ENCODE measurements at regions not wholly inside any gene's neighbourhood (a gene's known extent, or its start where the extent isn't known, plus 50 kb on each side); places are given as distances from the start of the nearest gene placed in this dataset.
"Not testable (repeated sequence)": the region's sequence is repeated elsewhere in the genome, so short reads cannot be mapped to it uniquely, and the experiment has no call there.

DNA sequence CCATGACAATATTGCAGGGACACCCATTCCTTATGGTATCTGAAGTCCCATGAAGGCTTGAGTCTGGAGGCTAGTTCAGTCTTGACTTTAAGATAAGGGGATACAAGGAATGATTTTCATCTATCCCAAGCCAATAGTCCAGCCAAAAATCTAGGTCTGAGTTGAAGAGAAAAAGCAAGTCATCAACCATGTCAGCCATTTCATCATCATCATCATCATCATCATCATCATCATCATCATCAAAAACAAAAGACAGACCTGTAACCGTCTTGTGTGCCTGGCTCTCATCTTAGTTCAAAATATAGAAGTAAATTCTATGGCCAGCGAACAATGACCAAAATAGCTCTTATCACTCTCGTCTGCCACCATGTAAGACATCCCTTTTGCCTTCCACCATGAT, 59.5 kb upstream of the FAM90A26 start:
- DNase-seq (ENCODE audit: low spot score) = not testable (repeated sequence)

DNA sequence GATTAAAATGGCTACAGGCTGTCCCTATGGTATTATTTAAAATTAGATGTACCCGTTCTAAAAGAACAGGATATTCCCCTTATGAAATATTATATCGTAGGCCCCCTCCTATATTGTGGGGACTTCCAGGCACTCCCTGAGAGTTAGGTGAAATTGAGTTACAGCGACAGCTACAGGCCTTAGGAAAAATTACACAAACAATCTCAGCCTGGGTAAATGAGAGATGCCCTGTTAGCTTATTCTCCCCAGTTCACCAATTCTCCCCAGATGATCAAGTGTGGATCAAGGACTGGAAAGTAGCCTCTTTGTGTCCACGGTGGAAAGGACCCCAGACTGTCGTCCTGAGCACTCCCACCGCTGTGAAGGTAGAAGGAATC, 67.1 kb upstream of the FAM90A26 start:
- DNase-seq (ENCODE audit: low spot score) = not testable (repeated sequence)

DNA sequence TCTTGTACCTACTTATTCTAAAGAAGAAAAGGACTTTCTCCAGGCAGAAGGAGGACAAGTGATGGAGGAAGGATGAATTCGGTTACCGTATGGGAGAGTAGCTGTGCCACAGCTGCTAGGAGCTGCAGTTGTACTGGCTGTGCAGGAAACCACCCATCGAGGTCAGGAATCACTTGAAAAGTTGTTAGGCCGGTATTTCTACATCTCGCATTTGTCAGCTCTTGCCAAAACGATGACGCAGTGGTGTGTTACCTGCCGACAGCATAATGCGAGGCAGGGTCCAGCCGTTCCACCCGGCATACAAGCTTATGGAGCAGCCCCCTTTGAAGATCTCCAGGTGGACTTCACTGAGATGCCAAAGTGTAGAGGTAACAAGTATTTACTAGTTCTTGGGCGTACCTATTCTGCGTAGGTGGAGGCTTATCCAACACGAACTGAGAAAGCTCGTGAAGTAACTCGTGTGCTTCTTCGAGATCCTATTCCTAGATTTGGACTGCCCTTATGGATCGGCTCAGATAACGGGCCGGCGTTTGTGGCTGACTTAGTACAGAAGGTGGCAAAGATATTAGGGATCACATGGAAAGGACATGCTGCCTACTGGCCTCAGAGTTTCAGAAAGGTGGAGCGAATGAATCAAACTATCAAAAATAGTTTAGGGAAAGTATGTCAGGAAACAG, 67.6 kb upstream of the FAM90A26 start:
- not testable (repeated sequence) for DNase-seq (ENCODE audit: low spot score)

DNA sequence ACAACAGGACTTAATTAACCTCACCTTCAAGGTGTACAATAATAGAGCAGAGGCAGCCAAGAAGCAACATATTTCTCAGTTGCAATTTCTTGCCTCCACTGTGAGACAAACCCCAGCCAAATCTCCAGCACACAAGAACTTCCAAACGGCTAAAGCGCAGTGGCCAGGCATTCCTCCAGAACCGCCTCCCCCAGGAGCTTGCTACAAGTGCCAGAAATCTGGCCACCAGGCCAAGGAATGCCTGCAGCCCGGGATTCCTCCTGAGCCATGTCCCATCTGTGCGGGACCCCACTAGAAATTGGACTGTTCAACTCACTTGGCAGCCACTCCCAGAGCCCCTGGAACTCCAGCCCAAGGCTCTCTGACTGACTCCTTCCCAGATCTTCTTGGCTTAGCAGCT, 73.9 kb upstream of the FAM90A26 start:
- DNase-seq (ENCODE audit: low spot score) = not testable (repeated sequence)

DNA sequence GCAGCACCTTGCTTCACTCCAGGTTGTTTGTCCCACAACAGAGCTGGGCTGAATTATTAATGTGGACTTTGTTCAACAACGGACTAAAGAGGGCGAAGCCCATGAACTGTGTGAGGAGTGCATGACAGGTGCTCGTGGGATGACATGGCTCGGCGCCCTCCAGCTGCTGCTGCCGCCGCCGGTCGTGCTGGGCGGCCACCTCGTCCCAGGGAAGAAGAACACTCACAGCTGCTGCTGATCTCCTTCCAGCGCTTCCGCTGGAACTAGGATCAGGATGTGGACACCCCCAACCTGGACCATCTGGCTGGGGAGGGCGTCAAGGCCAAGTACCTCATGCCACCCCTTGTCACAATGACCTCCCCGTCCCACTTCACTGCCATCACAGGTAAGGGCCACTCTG, 91.4 kb upstream of the FAM90A26 start:
- DNase-seq (ENCODE audit: low spot score) = not testable (repeated sequence)

DNA sequence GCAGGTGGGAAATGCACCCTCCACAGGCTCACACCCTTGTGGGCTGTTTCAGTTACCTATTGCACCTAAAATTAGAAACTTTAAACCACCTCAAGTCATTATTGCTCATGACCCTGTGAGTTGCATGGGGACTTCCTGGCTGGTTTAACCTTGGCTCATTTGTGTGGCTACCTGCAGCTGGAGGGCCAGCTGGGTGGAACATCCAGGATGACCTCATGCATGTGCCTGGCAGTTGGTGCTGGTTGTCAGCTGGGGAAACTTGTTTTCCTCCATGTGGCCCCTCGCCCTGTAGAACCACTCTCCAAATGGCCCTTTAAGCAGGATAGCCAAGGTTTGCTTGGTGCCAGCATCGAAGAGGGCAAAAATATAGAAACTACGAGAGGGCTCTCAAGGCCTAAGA, 93.2 kb upstream of the FAM90A26 start:
- DNase-seq (ENCODE audit: low spot score) = not testable (repeated sequence)

DNA sequence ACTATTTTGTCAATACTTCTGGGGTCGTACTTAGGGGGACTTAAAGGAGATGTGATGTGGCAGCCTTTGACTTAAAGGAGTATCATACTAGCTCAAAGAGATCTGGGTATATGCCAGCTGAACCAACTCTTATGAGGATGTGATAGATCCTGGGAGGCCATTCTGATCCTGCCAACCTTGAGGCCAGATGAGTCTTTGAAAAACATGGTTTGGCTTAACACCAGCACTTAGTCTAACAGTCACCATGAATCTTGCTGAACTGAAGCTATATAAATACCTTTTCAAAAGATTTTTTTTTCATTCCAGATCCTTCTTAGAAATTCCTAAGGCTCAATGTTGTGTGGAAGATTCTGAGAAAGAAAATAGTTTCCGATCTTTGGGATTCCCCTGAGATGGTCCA, 93.7 kb upstream of the FAM90A26 start:
- DNase-seq (ENCODE audit: low spot score) = not testable (repeated sequence)

DNA sequence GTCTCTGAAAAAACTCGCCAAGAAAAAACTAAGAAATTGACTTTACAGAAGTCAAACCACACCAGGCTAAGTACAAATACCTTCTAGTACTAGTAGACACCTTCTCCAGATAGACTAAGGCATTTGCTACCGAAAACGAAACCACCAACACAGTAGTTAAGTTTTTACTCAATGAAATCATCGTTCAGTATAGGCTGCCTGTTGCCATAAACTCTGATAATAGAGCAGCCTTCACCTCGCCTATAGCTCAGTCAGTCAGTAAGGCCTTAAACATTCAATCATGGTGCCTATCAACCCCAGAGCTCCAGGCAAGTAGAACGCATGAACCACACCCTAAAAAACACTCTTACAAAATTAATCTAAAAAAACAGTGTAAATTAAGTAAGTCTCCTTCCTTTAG, 96.8 kb upstream of the FAM90A26 start:
- DNase-seq (ENCODE audit: low spot score) = not testable (repeated sequence)

DNA sequence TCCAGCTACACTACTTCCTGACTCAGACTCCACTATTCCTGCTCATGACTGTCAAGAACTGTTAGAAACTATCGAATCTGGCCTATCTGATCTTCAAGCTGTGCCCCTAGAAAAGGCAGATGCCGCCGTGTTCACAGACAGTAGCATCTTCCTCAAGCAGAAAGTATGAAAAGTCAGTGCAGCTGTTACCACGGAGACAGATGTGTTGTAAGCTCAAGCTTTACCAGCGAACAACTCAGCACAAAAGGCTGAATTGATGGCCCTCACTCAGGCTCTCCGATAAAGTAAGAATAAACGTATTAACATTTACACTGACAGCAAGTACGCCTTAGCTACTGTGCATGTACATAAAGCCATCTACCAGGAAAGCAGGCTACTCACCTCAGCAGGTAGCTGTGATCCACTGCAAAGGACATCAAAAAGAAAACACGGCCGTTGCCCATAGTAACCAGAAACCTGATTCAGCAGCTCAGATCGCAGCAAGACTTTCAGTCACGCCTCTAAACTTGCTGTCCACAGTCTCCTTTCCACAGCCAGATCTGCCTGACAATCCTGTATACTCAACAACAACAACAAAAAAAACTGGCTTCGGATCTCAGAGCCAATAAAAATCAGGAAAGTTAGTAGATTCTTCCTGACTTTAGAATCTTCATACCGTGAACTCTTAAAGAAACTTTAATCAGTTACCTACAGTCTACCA, 97.5 kb upstream of the FAM90A26 start:
- DNase-seq (ENCODE audit: low spot score) = not testable (repeated sequence)

DNA sequence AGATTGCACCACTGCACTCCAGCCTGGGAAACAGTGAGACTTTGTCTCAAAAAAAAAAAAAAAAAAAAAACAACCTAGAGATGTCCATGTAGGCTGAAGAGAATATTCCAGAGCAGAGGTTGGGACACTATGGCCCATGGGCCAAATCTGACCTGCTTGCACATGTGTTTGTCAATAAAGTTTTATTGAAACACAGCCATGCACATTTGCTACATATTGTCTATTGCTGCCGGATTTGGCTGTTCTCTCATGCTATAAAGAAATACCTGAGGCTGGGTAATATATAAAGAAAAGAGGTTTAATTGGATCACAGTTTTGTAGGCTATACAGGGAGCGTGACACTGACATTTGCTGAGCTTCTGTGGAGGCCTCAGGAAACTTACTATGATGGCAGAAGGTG, 102.3 kb upstream of the FAM90A26 start:
- not testable (repeated sequence) for DNase-seq (ENCODE audit: low spot score)

DNA sequence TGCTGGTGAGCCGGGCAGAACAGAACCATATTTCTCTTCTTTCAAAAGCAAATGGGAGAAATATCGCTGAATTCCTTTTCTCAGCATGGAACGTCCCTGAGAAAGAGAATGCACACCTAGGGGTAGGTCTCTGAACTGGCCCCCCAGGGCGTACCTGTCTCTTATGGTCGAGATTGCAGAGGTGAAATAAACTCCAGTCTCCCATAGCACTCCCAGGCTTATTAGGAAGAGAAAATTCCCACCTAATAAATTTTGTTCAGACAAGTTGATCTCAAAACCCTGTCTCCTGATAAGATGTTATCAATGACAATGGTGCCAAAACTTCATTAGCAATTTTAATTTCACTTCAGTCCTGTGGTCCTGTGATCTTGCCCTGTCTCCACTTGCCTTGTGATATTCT, 106.6 kb upstream of the FAM90A26 start:
- DNase-seq (ENCODE audit: low spot score) = not testable (repeated sequence)

DNA sequence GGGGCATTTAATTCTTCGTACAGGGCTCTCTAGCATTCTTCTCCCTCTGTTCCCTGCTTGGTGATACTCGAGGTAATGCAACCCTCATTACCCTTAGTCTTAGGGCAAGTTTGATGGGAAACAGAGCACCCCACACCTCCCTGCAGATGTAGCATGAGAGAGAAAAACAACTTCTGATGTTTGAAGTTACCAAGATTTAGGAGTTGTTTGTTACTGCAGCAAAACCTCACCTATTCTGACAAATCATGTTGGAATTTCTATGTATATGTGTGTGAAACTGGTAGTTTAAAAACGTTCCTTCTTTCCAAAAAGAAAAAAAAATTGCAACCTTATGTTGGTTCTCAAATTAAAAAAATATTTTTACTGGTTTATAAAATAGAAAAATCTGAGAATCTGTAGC, 145.3 kb upstream of the FAM90A26 start:
- DNase-seq (ENCODE audit: low spot score) = not testable (repeated sequence)

DNA sequence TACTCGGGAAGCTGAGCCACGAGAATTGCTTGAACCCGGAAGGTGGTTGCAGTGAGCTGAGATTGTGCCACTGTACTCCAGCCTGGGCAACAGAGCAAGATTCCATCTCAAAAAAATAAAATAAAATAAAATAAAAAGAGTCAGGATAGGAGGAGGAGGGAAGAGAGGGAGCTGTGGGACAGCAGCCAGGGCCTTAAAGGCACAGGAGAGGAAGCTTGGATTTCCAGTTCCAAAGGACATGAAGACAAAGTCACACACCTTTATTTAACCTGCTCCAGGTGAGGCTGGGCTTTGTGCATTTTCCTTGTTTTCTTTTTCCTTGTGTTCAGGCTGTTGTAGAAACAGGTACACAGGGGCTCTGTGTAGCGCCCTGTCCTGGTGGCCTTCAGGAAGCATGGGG, 138.2 kb upstream of the HMX1 start:
- DNase-seq (ENCODE audit: low spot score) = not testable (repeated sequence)

DNA sequence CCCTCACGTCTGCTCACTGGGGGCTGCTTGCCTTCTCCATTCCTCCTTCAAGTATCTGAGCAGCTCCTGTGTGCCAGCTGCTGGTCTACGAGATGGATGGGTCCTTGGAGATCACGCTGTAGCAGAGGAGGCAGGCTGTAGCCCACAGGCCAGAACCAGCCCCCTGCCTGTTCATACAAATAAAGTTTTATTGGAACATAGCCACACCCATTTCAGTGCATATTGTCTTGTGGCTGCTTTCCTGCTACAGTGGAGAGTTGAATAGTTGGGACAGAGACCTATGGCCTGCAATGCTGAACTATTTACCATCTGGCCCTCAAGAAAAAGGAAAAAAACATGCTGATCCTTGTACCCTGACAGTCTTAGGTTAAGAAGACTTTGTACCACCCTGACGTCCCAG, 136.8 kb upstream of the HMX1 start:
- DNase-seq (ENCODE audit: low spot score) = not testable (repeated sequence)

DNA sequence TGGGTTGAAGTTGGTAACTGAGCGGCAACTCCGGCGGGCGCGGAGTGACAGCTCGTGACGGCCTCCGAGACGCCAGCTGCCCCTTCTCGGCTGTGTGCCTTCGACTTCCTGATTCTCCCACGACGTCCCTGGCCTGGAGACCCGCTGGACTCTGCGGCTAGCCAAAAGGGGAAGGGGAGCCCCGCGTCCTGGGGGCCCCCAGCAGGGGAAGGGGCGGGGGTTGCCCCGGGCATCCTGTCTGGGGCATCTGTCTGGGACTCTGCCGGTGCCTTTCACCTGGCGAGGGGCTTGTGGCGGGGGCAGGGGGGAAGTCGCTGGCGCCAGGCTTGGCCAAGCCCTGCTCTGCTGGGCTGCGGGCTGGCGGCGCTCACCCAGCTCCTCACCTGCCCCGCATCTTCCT, 129.5 kb upstream of the HMX1 start:
- not testable (repeated sequence) for DNase-seq (ENCODE audit: low spot score)

DNA sequence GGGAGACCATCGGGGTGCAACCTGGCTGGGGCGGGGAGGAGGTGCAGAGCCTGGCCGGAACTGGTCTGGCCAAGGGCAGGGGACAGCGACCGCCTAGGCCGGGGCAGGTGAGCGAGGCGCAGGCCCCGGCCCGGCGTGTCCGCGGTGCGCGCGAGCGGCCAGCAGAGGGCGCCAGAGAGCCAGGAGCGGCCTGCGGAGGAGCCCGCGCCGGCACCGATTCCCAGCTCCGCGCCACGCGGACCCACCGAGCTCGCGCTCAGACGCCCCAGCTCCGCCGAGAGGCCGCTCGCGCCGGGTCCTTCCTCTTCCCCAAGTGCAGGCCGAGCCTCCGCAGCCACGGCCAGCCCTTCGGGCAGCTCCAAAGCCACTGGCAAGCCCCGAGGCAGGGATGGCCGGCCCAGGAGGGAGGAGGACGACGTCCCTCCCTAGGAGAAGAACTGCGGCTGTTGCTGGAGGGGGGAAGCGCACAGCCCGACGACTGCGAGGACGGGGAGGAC, 128.9 kb upstream of the HMX1 start:
- peak; percentile 5 for DNase-seq (ENCODE audit: low spot score)

DNA sequence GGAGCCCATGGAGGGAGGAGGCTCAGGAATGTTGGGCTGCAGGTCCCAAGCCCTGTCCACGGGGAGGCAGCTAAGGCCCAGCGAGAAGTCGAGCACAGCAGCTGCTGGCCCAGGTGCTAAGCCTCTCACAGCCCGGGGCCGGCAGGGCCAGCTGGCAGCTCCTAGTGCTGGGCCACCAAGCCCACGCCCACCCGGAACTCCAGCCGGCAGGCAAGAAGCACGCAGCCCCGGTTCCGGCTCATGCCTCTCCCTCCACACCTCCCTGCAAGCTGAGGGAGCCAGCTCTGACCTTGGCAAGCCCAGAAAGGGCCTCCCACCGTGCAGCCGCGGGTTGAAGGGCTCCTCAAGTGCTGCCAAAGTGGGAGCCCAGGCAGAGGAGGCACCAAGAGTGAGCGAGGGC, 121.3 kb upstream of the HMX1 start:
- DNase-seq (ENCODE audit: low spot score) = not testable (repeated sequence)

DNA sequence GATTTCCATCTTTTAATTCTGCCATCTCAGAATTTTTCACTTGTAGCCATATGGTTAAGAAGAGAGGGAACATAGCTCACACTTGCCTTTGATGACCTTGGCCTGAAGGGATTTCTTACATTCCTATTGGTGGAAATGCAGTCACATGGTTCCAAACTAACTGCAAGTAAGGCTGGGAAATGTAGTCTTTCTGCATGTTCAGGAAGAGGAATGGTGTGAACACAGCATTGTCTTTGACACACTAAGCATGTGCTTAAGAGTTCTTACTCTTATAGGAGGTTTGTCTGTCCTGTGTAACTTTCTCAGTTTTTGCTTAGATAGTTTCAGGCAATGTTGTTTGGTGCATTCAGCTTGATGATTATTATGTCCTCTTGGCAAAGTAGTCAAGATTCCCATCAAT, 119.8 kb upstream of the HMX1 start:
- not testable (repeated sequence) for DNase-seq (ENCODE audit: low spot score)

DNA sequence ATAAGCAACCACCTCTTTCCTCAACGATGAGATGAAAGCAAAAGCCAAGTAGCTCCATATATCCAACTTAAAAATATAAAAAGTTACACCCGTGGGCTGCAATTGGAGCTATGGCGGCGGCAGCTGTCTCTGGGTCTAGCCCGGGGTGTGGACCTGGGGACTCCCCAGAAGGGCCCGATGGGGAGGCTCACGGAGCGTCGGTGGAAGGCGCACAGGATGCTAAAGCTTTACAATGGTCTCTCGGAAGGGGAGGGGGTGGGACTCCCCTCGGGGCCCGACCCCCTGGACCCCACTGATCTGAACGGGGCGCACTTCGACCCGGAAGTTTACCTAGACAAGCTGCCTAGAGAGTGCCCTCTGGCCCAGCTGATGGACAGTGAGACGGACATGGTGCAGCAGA, 118.7 kb upstream of the HMX1 start:
- DNase-seq (ENCODE audit: low spot score) = not testable (repeated sequence)

DNA sequence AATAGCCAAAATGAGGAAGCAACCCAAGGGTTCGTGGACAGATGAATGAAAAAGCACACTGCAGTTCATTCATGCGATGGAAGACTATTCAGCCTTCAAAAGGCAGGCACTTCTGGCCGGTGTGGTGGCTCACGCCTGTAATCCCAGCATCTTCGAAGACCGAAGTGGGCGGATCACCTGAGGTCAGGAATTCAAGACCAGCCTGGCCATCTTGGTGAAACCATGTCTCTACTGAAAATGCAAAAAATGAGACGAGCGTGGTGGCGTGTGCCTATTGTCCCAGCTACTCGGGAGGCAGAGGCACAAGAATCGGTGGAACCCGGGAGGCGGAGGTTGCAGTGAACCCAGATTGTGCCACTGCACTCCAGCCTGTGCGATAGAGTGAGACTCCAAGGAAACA, 114.1 kb upstream of the HMX1 start:
- not testable (repeated sequence) for DNase-seq (ENCODE audit: low spot score)

DNA sequence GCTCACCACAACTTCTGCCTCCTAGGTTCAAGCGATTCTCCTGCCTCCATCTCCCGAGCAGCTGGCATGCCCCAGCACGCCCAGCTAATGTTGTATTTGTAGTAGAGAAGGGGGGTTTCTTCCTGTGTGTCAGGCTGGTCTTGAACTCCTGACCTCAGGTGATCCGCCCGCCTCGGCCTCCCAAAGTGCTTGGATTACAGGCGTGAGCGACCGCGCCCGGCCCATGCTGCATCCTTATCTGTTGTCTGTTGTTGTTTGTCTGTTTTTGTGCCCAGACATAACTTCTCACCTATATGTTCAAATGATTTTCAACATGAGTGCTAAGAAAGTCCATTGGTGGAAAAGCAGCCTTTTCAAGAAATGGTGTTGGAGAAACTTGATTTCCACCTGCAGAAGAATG, 113.0 kb upstream of the HMX1 start:
- not testable (repeated sequence) for DNase-seq (ENCODE audit: low spot score)

DNA sequence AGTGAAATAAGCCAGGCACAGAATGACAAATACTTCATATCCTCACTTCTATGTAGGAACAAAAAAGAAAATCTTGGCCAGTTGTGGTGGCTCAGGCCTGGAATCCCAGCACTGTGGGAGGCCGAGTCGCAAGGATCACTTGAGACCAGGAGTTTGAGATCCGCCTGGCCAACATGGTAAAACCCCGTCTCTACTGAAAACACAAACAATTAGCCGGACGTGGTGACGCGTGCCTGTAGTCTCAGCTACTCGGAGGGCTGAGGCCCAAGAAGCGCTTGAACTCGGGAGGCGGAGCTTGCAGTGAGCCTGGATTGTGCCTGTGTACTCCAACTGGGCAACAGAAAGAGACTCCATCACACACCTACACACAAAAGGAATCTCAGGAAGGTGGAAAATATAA, 112.3 kb upstream of the HMX1 start:
- DNase-seq (ENCODE audit: low spot score) = not testable (repeated sequence)

DNA sequence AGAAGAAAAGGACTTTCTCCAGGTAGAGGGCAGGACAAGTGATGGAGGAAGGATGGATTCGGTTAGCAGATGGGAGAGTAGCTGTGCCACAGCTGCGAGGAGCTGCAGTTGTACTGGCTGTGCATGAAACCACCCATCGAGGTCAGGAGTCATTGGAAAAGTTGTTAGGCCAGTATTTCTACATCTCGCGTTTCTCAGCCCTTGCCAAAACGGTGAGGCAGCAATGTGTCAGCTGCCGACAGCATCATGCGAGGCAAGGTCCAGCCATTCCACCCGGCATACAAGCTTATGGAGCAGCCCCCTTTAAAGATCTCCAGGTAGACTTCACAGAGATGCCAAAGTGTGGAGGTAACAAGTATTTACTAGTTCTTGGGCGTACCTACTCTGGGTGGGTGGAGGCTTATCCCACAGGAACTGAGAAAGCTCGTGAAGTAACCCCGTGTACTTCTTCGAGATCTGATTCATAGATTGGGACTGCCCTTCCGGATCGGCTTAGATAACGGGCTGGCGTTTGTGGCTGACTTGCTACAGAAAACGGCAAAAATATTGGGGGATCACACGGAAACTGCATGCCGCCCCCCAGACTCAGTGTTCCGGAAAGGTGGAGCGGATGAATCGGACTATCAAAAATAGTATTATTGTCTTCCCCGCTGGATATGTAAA, 105.0 kb upstream of the HMX1 start:
- not testable (repeated sequence) for DNase-seq (ENCODE audit: low spot score)
